Stimulated activated CD8-positive, alpha-beta memory T cell treated with anti-CD3 and anti-CD28 coated beads, Interleukin-4, amount 100 ng/mL, for 48 hours (primary cell): ENCODE measurements at regions not wholly inside any gene's neighbourhood (a gene's known extent, or its start where the extent isn't known, plus 50 kb on each side); places are given as distances from the start of the nearest gene placed in this dataset.

Source experiments
- DNase-seq: peaks from one replicate; pipeline ENCODE4 v3.0.0-alpha.2; 2020

DNA sequence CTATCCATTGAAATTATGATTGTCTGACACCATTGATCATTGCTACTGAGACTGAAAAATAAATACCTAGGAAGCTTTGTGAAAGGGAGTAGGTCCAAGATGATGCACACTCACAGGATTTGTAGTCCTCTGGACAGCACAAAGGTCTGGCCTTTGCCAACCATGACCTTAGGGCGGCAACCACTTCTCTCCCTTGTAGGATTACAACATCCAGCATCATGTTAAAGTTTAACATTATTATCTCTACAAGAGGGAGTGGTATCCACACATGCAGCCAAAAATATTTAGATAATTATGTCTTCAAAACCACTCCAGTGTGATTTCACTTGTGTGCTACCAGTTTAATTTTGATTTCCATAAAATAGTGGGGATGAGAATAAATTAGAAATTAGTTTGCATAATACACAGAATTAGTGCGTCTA lies 51.1 kb upstream of the NHSL1 start:
- no peak for DNase-seq

- no peak for DNase-seq
Measured at GRCh38 chr6:138554146-138554545, 54.9 kb upstream of the NHSL1 start.

- no peak for DNase-seq
Measured at GRCh38 chr6:138555421-138555988, 56.2 kb upstream of the NHSL1 start.

DNA sequence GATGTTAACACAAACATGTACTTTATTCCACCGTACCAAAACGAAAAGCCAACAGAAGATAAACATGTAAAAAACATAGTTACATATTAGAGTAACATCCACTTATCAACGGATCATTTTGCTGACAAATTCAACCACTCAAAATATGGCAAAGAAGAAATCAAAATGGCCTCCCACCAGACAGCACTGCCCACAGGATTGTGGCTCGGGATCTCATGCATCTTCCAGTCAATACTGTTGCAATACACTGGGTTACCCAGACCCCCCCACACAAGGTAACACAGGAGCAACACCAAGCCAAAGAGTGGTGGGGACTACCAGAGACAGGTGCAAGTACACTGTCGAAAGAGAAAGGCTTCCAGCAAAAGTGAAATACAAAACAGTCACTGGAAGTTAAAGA lies 57.9 kb upstream of the NHSL1 start:
- no peak for DNase-seq

DNA sequence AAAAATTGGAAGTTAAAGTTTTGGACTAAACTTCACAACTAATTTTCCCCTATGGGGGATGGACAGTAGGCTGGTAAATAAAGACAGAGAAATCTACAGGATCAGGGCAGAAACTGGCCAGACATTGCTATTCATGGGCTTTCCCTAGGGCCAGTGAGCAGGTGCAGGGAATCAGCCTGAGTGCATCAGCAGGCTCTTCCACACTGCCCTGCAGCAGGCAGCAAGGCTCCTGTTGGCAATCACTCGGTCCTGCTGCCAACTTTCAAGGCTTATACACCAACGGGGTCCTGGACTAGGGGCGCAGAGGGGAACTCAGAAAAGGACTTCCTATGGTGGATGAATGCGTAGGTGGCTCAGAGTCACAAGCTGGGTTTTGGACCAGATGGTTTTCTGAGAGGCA lies 59.8 kb upstream of the NHSL1 start:
- no peak for DNase-seq

DNA sequence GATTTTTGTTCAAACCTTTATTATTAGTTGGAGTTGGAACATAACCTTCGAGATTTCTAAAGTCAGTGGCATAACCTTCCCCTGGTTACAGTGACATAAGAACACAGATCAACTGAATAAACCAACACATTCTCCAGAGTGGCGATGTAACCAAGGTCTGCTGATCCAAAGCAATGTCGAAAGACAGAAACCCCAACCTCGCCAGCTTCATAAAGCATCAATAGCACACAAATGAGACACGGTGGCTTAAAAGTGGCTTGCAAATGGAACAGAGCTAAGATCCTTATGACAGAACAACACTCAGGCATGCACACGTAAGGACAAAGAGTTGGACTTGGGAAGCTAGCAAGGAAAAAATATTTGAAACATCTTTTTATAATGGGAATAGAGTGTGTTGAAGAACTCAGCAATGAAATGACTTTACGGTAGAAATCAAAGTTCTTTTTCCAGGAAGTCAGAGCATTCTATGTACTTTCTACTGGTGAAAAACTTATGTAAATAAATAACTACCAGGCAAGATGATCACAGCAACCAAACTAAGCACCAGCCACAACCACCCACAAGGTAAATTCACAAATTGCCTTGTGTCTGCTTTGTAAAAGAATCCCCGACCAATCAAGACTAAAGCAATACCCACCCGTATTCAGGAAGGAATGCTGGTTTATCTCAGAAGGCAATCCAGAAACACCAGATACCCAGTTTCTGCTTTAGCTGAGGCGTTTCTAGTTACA lies 61.0 kb upstream of the NHSL1 start:
- no peak for DNase-seq

GRCh38 chr6:138562691-138563090 lies 63.4 kb upstream of the NHSL1 start:
- no peak for DNase-seq

DNA sequence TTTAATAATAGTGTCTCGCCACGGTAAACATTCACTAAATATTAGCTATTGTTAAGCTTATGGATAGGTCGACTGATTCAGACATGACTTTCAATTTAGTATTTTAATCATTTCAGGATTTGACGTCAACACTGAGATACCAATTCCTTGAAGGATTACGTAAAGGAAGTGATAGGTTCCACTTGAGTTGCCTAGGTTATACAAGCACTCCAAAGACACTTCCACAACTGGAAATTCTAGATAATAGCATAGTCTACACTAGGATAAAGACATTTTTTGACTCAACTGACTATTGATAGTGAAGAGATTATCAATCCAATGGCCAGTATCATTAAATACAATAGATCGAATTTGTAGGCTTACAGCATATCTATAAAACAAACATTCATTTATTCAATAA lies 63.9 kb upstream of the NHSL1 start:
- no peak for DNase-seq

DNA sequence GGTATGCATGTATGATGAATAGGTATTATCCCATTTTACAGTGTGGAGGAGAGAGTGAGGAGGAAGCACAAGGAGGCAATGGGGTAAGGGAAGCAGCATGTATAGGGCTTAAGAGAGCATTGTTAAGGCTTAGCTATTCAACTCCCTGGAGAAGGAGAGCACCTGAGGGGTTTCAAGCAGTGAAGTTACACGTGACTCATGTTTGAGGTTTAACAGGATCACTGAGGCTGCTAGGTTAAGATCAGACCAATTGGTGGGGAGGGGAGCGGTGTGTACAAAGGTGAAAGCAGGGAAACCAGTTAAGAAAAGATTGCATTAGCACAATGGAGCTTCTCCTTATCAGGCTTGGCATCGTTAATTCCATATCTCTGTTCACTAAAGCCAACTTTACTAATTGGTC lies 64.4 kb upstream of the NHSL1 start:
- no peak for DNase-seq

DNA sequence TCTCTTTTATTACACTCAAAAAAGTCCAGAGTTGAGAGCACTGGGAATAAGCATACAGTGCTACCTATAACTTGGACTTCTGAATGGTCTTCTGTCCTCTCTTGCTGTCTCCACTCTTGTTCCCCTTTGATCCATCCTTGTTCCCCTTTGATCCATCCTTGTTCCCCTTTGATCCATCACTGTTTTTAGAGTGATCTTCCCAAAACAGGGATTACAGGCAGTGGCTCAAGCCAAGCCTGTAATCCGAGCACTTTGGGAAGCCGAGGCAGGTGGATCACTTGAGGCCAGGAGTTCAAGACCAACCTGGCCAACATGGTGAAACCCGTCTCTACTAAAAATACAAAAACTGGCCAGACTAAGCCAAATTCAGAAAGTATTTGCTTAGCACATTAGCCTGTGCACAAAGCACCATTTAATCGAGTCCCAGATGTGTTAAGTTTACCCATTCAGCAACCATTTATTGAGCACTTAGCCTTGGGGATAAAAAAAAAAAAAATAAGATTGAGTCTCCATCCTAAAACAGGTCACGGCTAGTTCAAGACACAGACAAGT lies 65.0 kb upstream of the NHSL1 start:
- DNase-seq: no peak

GRCh38 chr6:138567052-138567451 lies 67.8 kb upstream of the NHSL1 start:
- no peak for DNase-seq

- DNase-seq: no peak
Measured at GRCh38 chr6:138568997-138569396, 69.7 kb upstream of the NHSL1 start.

DNA sequence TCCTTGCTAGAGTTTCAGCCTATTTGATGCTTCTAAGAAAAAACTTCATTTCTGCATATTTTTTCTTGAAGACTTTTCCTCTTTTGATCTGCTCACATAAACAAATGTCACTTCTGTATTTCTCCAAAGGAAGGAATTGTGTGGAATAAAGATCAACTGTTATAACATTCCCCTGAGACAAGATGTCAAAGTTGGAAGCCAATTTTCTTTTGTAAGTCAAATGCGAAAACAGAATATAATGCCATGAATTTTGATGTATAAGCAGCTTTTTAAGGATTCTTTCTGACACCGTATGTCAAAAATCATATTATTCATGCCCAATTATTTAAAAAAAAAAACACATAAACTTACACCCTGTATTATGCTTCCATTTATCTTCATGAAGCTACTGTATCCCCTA lies 70.3 kb upstream of the NHSL1 start:
- no peak for DNase-seq

- DNase-seq: no peak
Measured at GRCh38 chr6:138569970-138570724, 70.9 kb upstream of the NHSL1 start.

- no peak for DNase-seq
Measured at GRCh38 chr6:138570725-138571029, 71.4 kb upstream of the NHSL1 start.

DNA sequence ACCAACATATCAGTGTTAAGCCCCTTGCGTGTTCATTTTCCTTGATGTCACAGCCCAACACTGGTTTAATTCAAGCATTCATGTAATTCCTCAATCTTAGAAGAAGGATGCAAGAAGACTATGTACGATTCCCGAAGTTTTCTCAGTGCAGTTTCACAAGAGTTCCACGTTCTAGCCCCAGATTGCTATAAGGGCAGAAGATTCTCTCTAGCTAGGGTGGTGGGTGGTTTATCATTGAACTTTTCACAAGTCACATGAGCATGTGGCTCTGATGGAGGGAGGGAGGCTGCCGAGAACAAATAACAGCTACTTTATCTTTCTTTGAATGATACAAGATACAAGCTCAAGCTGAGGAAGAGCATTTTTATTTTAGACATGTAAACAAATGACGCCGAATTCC lies 71.9 kb upstream of the NHSL1 start:
- DNase-seq: no peak

DNA sequence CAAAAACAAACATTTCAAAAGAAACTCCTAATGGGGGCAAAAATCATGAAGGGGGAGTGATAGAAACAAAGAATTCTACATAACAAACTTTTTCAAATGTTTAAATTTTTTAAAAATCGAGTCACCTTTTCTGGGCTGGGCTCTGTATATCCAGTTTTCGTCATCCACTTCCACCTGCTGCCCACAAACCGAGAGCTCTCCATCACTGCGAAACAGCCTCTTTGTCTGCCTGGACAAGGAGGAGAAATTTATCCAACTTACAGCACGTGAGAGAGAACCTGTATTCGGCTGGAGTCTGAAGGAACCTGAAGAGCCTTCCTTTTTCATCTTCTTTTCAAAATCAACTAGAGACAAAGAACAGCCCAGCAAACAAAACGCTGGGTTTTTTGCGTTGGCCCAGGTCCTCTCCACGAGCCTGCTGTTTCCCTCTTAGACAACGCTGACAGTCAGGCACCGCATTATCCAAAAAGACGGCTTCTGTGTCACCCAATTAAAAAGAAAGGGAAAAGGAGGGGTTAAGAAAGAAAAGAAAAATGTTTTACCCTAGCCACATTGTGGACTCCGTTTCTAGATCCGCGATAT lies 72.4 kb upstream of the NHSL1 start:
- DNase-seq: no peak

DNA sequence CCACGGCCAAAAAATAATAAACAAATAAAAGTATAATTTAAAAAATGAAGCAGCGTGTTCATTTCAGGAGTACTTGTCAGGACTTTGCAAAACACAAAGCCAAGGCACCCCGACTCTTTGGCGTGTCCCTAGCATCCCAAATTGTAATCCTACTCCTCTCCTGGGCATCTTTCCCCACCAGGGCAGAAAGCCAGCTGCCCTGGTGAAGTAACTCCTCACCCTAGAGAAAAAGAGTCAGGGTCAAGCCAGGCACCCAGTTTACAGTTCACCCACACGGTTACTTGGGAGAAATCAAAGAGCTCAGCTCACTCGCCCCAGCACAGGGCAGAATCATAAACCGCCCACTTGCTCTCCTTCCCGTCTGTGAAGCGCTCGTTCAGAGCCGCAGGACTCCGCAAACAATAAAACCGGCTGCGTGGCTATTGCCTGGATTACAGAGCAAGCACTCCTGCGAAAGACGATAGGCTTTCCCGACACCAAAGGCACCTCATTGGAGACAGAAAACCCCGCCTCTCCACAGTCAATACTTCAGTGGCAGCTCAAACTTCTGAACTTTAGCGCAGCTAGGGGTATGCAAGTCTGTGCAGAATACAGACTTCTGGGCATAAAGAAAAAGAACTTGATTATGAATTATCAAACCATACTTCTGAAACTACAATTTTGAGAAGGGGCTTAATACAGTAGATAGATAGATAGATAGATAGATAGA lies 73.0 kb upstream of the NHSL1 start:
- no peak for DNase-seq

DNA sequence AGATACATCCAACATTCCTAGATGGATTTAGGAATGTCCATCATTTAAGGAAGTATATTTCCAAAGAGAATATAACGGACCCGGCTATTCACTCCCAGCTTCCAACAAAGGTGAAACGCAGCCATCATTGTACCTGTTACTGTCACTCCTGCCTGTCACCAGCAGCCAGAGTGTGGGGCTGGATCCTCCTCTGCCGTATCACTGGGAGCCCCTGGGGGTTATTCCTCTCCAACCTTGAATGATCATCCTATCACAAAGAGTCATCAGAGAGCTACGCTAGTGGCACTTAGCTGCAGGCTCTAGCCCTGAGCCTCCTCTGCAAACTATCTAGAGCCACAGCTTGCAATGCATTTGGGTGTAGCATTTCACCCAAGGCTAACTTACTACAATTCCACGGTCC lies 73.6 kb upstream of the NHSL1 start:
- DNase-seq: no peak

GRCh38 chr6:138575257-138575656 lies 76.0 kb upstream of the NHSL1 start:
- no peak for DNase-seq

GRCh38 chr6:138576313-138576712 lies 77.0 kb upstream of the NHSL1 start:
- no peak for DNase-seq

DNA sequence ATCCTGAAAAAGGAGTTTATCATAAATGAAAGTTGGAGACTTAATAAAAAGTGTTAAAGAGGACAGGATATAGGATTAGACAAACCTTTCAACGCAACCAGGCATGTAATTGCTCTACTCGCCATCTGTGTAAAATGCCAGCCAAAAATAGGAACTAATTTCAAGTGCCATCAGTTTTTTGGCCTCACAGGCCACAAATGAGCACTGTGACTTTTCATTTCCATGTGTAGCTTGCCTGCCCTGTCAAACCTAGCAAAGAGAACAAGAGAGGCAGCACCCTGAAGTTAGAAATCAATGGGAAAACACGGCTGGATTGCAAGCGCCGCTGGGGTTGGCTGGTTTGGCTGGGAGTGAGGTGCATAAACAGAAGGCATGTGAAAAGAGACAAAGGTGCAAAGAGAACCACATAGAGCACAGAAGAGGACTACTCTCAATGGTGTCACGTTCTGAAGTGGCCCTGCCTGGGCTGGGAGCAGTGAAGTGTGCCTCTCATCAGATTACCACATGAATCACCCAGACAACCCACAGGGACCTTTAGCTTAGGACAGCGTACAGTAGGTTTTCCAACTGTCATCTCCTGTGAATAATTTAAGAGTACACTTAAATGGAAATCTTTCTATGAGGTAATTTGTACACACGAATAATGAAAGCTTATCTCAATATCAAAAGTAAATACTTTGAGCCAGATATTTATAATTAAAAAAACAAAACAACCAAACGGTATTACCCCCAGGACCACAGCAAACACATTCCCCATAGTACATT lies 78.0 kb upstream of the NHSL1 start:
- DNase-seq: no peak
